Chondrocyte (in vitro differentiated cells): ENCODE measurements at regions not wholly inside any gene's neighbourhood (a gene's known extent, or its start where the extent isn't known, plus 50 kb on each side); places are given as distances from the start of the nearest gene placed in this dataset.
"Not testable (repeated sequence)": the region's sequence is repeated elsewhere in the genome, so short reads cannot be mapped to it uniquely, and the experiment has no call there.

Experiments
- DNase-seq: peaks from one replicate; pipeline ENCODE4 v3.0.0; 2021; ENCODE audit warnings: mixed read lengths, low spot score
- H3K27ac Mint-ChIP-seq: one replicate; pipeline ENCODE4 v1.8.0; 2021; ENCODE audit warnings: mild to moderate bottlenecking, moderate library complexity, mixed read lengths; ENCODE audit not compliant: unreplicated experiment
- H3K27me3 Mint-ChIP-seq: 2 replicates; pipeline ENCODE4 v1.8.0; 2021; ENCODE audit warnings: low read depth, mixed read lengths
- H3K36me3 Mint-ChIP-seq: 2 replicates; pipeline ENCODE4 v1.8.0; 2021; ENCODE audit warnings: low read depth, mixed read lengths
- H3K4me1 Mint-ChIP-seq: 2 replicates; pipeline ENCODE4 v1.8.0; 2021; ENCODE audit warnings: low read depth, mild to moderate bottlenecking, mixed read lengths
- H3K4me3 Mint-ChIP-seq: one replicate; pipeline ENCODE4 v1.8.0; 2021; ENCODE audit warnings: mild to moderate bottlenecking, moderate library complexity, mixed read lengths; ENCODE audit not compliant: unreplicated experiment
- H3K9me3 Mint-ChIP-seq: 2 replicates; pipeline ENCODE4 v1.8.0; 2021; ENCODE audit warnings: low read depth, mixed read lengths
- CTCF ChIP-seq: fragments of 200-600 bp; sonication (generic); IDR thresholded peaks from 2 replicates; pipeline ENCODE4 v1.5.0; 2021; ENCODE audit warnings: antibody characterized with exemption, mild to moderate bottlenecking, moderate library complexity

GRCh38 chr2:95757988-95758387, 166.2 kb downstream of the TRIM43 start:
- H3K36me3 Mint-ChIP-seq: no peaks in the 10 kb centered on the region
- H3K4me3 Mint-ChIP-seq: no peak overlapping the region
- no peak for TF ChIP-seq CTCF
- DNase-seq: no peak
- peaks cover 6% of the 10 kb centered on the region for H3K27me3 Mint-ChIP-seq
- H3K27ac Mint-ChIP-seq: no peak overlapping the region
- peaks cover 2% of the 10 kb centered on the region for H3K4me1 Mint-ChIP-seq
- no peaks in the 10 kb centered on the region for H3K9me3 Mint-ChIP-seq

GRCh38 chr2:95759481-95760246, 167.9 kb downstream of the TRIM43 start:
- H3K27me3 Mint-ChIP-seq: no peaks in the 10 kb centered on the region
- no peaks in the 10 kb centered on the region for H3K4me1 Mint-ChIP-seq
- no peak overlapping the region for H3K27ac Mint-ChIP-seq
- H3K36me3 Mint-ChIP-seq: no peaks in the 10 kb centered on the region
- no peak for TF ChIP-seq CTCF
- no peak for DNase-seq
- H3K4me3 Mint-ChIP-seq: no peak overlapping the region
- H3K9me3 Mint-ChIP-seq: no peaks in the 10 kb centered on the region

DNA sequence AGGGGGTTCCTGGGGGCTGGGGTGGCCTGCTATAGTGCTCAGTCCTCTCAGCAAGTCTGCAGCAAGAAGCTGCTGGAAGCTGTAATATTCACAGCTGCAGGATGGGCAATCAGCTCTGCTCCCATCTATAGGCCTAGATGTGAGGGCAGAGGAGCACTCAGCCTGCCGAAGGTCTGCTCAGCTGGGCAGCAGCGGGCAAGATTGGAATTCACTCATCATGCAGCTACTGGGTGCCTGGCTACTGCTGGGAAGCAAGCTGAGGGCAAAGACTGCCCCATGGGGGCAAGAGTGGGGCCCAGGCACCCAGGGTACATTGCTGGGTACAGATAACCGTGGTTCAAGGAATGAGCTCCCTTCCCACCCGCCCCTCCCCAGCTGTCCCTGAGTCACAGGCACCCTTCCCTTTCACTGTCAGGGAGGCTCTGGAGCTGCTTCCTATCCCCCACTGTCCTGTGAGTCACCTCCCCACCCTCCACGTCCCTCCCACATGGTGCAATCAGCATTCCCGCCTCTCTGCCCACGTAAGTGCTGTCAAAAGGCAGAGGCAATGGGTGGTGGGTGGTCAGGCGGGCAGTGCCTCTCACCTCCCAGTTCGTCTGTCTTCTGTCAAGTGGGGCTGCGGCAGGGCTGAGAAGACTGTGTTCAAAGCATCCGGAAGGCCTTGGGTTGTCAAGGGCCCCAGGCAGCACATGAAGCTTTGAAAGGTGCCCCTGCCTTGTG, 169.2 kb downstream of the TRIM43 start:
- Mint-ChIP-seq H3K9me3 (no peaks in the 10 kb centered on the region), H3K36me3 (no peaks in the 10 kb centered on the region), H3K4me3 (no peak overlapping the region), H3K27ac (no peak overlapping the region), H3K4me1 (no peaks in the 10 kb centered on the region), H3K27me3 (no peaks in the 10 kb centered on the region)
- no peak for DNase-seq
- no peak for TF ChIP-seq CTCF

DNA sequence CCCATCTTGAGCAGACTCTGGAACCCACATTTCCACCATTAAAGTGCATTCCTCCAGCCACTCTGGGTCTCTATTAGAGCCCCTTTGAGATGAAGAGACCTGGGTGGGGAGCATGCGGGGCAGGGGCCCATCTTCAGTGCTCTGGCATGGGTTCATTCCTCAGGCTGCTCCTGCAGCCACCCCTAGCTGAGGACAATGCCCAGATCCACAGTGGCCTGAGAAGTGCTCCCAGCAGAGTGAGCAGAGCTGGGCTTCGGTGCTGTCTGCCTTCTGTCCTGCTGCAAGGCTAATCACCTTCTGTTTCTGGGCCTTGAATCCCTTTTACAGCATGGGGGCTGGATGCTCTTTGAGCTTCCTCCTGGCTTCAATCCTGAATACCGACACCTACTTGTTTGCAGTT, 169.8 kb downstream of the TRIM43 start:
- Mint-ChIP-seq H3K9me3 (no peaks in the 10 kb centered on the region), H3K27ac (no peak overlapping the region), H3K36me3 (no peaks in the 10 kb centered on the region), H3K4me1 (no peaks in the 10 kb centered on the region), H3K27me3 (peaks cover 5% of the 10 kb centered on the region), H3K4me3 (no peak overlapping the region)
- TF ChIP-seq CTCF: no peak
- no peak for DNase-seq

DNA sequence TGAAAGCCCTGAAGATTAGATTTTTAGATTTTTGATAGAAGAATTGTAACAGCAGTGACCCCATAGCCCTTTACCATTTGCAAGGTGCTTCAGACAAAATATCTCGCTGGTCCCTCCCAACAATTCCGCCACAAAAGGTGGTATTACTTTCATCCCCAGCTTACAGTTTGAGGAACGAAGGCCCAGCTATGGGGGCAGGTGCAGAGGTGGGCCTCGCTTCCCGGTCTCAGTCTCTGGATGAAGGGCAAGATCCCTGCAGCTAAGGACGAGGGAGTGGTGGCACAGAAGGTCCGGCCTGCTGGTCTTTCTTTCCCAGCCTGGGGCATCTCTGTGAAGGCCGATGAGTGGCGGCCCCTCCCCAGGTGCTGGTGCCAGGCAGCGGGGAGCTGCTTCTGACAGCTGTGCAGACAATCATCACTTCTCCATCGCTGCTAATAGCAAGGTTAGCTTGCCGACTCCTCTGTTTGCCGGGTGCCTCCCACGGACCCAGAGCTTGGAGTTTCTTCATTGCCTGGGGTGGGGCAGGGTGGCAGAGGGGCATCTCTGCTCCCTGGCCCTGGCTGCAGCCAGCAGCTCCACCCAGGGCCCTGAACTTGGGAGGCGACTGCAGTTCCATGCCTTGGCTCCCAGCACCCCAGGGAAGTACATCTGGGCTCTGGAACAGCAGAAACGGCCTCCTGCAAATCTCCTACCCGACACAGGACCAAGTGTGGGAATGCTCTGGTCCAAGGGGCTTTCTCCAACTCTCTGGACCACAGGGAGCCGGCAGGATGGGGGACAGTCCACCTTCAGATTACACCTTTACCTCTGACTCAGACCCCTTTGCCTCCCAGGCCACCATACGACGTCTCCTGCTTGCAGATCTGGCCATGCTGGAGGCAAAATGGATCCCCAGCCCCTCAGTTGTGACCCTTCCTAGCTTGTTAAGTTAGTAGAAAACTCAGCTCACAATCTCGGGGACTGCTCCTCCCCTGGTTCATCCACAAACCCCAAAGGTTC, 170.5 kb downstream of the TRIM43 start:
- not testable (repeated sequence) for H3K4me1 Mint-ChIP-seq, H3K9me3 Mint-ChIP-seq, H3K4me3 Mint-ChIP-seq, H3K27me3 Mint-ChIP-seq, H3K27ac Mint-ChIP-seq, H3K36me3 Mint-ChIP-seq, DNase-seq

- H3K4me1 Mint-ChIP-seq, H3K27me3 Mint-ChIP-seq, H3K4me3 Mint-ChIP-seq, H3K36me3 Mint-ChIP-seq, H3K9me3 Mint-ChIP-seq, DNase-seq, H3K27ac Mint-ChIP-seq: not testable (repeated sequence)
These were observed 171.3 kb downstream of the TRIM43 start for GRCh38 chr2:95763074-95763473.

DNA sequence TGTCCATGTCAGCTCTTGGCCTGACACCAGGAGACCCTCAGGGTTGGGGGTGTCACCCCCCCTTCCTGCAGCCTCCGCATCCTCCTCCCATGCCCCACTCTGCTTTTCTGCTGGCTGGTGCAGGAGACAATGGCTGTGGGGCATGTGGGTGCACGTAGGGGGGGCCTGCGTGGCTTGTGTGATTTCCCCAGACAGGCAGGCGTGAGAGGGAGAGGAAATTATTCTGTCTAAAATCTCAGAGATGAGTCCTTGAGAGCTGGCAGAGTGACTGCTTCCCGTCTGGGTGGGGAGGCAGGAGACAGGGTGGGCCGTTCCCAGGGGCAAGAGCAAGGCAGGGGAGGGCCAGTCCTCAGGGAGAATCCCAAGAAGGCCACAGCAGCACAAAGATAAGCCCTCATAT, 173.2 kb downstream of the TRIM43 start:
- not testable (repeated sequence) for H3K4me1 Mint-ChIP-seq, H3K9me3 Mint-ChIP-seq, DNase-seq, H3K36me3 Mint-ChIP-seq, H3K27ac Mint-ChIP-seq, H3K4me3 Mint-ChIP-seq
- peaks cover 14% of the 10 kb centered on the region for H3K27me3 Mint-ChIP-seq
